MCF 10A (cell line): ENCODE measurements at regions not wholly inside any gene's neighbourhood (a gene's known extent, or its start where the extent isn't known, plus 50 kb on each side); places are given as distances from the start of the nearest gene placed in this dataset.

ENCODE experiments used
- BruUV-seq: library from RNA; stranded (reverse); fragments of 400-500 nt; replicated peaks from 2 replicates; lab custom pipeline; 2021; lab: Mats Ljungman, UMichigan
- CTCF ChIA-PET: fragments of 300-600 bp; sonication (Branson Sonifier 250); formaldehyde crosslinking; extraction: SDS; loops from one replicate; lab custom pipeline; 2021; ENCODE audit warnings: antibody characterized with exemption, inconsistent platforms; lab: Yijun Ruan, JAX
- POLR2A ChIA-PET: fragments of 300-600, 350-650 bp; sonication (Branson Sonifier 250); formaldehyde crosslinking; extraction: SDS; loops from one replicate; lab custom pipeline; 2020; ENCODE audit warnings: antibody characterized with exemption, inconsistent platforms; lab: Yijun Ruan, JAX
- DNase-seq: peaks from one replicate; pipeline ENCODE4 v3.0.0-alpha.2; 2018; ENCODE audit not compliant: unreplicated experiment
- H3K27ac Mint-ChIP-seq: one replicate; pipeline ENCODE4 v1.8.0; 2022; ENCODE audit warnings: mild to moderate bottlenecking, low read depth, mixed read lengths; ENCODE audit not compliant: unreplicated experiment
- H3K27me3 Mint-ChIP-seq: one replicate; pipeline ENCODE4 v1.8.0; 2022; ENCODE audit warnings: mixed read lengths; ENCODE audit not compliant: insufficient read depth, unreplicated experiment
- H3K36me3 Mint-ChIP-seq: one replicate; pipeline ENCODE4 v1.8.0; 2022; ENCODE audit warnings: mild to moderate bottlenecking, moderate library complexity, mixed read lengths; ENCODE audit not compliant: insufficient read depth, unreplicated experiment
- H3K4me1 Mint-ChIP-seq: one replicate; pipeline ENCODE4 v1.8.0; 2022; ENCODE audit warnings: mixed read lengths; ENCODE audit not compliant: insufficient read depth, unreplicated experiment
- H3K4me3 Mint-ChIP-seq: one replicate; pipeline ENCODE4 v1.8.0; 2022; ENCODE audit warnings: mild to moderate bottlenecking, moderate library complexity, mixed read lengths; ENCODE audit not compliant: unreplicated experiment
- H3K9me3 Mint-ChIP-seq: one replicate; pipeline ENCODE4 v1.8.0; 2022; ENCODE audit warnings: mixed read lengths; ENCODE audit not compliant: unreplicated experiment
- intact Hi-C: fragments of 100-400 bp; cut with micrococcal nuclease; formaldehyde crosslinking; loops from 2 replicates; pipeline ENCODE4 v1.14.1; 2022
- TF ChIP-seq, protein P1 (sequence below): fragments of 200-600 bp; IDR thresholded peaks from one replicate; pipeline ENCODE4 v1.8.0; 2022; ENCODE audit warnings: antibody characterized with exemption, mild to moderate bottlenecking; ENCODE audit not compliant: unreplicated experiment

DNA sequence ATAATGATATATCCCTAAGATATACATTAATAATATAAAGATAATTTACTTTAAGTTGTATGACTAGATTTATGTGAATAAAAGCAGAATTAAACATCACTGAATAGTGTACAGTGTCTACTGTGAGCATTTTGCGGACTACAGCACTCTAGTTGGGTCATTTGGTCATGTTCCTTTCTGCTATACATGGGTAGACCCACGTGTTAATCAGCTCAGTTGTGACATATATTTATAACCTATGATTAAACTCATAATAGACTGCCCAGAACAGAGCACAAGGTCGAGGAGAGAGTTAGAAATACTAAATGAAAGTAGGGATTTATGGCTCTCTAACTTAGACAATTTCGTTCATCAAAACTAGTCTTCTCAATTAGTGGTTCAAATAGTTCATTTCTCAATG lies 852.7 kb downstream of the EPHA7 start:
- no peak for DNase-seq
- Mint-ChIP-seq H3K4me1 (no peaks in the 10 kb centered on the region), H3K27ac (no peak overlapping the region), H3K4me3 (no peak overlapping the region), H3K9me3 (no peaks in the 10 kb centered on the region), H3K27me3 (peaks cover 42% of the 10 kb centered on the region), H3K36me3 (no peaks in the 10 kb centered on the region)
- TF ChIP-seq, protein P1, sequence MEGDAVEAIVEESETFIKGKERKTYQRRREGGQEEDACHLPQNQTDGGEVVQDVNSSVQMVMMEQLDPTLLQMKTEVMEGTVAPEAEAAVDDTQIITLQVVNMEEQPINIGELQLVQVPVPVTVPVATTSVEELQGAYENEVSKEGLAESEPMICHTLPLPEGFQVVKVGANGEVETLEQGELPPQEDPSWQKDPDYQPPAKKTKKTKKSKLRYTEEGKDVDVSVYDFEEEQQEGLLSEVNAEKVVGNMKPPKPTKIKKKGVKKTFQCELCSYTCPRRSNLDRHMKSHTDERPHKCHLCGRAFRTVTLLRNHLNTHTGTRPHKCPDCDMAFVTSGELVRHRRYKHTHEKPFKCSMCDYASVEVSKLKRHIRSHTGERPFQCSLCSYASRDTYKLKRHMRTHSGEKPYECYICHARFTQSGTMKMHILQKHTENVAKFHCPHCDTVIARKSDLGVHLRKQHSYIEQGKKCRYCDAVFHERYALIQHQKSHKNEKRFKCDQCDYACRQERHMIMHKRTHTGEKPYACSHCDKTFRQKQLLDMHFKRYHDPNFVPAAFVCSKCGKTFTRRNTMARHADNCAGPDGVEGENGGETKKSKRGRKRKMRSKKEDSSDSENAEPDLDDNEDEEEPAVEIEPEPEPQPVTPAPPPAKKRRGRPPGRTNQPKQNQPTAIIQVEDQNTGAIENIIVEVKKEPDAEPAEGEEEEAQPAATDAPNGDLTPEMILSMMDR = no peak
- POLR2A ChIA-PET = interaction anchor here (0.7 kb wide), 1 partner anchor 413 kb away, joined by 3 read pairs; no protein-coding TSS in a partner anchor
- no TSS peak for BruUV-seq
- CTCF ChIA-PET = interaction anchor here (1.3 kb wide), 1 partner anchor 12 kb away, joined by 3 read pairs; no protein-coding TSS in a partner anchor
- intact Hi-C loops = no loop called here

DNA sequence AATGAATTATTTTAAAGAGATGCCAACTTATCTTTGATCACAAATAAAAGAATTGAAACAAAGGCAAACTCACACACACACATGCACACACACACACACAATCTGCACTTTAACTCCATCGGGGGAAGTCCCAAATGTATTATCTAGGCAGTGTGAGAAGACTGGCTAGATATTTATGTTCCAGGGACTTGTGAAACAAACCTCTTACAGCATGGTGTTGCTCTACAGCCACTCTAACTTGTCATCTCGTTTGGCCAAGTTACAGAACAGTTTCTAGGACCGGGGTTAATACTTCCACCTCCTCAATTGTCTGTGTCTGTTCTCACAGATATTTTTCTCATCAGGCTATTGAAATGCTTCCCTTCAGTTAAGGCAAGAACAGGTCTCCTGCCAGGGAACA lies 855.0 kb downstream of the EPHA7 start:
- CTCF ChIA-PET = no interaction called here
- intact Hi-C loops = no loop called here
- no TSS peak for BruUV-seq
- Mint-ChIP-seq H3K36me3 (no peaks in the 10 kb centered on the region), H3K27me3 (peaks cover 42% of the 10 kb centered on the region), H3K9me3 (no peaks in the 10 kb centered on the region), H3K4me1 (no peaks in the 10 kb centered on the region), H3K4me3 (no peak overlapping the region), H3K27ac (no peak overlapping the region)
- no peak for DNase-seq
- POLR2A ChIA-PET = no interaction called here
- TF ChIP-seq, protein P1 = no peak

- H3K27ac Mint-ChIP-seq = no peak overlapping the region
- no peaks in the 10 kb centered on the region for H3K9me3 Mint-ChIP-seq
- TF ChIP-seq, protein P1 = no peak
- no peak overlapping the region for H3K4me3 Mint-ChIP-seq
- H3K36me3 Mint-ChIP-seq = no peaks in the 10 kb centered on the region
- no peak for DNase-seq
- POLR2A ChIA-PET = no interaction called here
- H3K4me1 Mint-ChIP-seq = no peaks in the 10 kb centered on the region
- peaks cover 24% of the 10 kb centered on the region for H3K27me3 Mint-ChIP-seq
- intact Hi-C loops = no loop called here
- no TSS peak for BruUV-seq
- CTCF ChIA-PET = interaction anchor here (0.6 kb wide), 1 partner anchor 480 kb away, joined by 6 read pairs; no protein-coding TSS in a partner anchor
Observed at GRCh38 chr6:92559611-92560010, 859.7 kb downstream of the EPHA7 start.

DNA sequence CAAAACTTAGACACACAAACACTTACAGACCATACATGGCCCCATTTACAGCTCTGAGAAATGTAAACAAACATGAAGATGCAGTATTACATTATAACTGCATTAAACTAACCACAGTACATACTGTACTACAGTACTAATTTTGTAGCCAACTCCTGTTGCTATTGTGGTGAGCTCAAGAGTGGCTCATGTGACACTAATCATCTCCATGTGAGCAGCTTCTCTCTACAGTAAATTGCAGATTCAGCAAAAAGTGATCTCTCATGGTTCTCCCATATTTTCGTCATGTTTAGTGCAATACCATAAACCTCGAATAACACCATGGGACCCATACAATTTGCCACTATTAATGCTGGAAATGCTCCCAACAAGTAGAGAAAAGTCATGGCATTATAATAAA lies 860.4 kb downstream of the EPHA7 start:
- BruUV-seq = no TSS peak
- intact Hi-C loops = no loop called here
- Mint-ChIP-seq H3K4me1 (no peaks in the 10 kb centered on the region), H3K4me3 (no peak overlapping the region), H3K27me3 (peaks cover 18% of the 10 kb centered on the region), H3K27ac (no peak overlapping the region), H3K36me3 (no peaks in the 10 kb centered on the region), H3K9me3 (no peaks in the 10 kb centered on the region)
- DNase-seq = no peak
- POLR2A ChIA-PET = interaction anchor here (0.6 to 0.8 kb wide), 2 partner anchors 9 to 16 kb away, joined by 3 read pairs; no protein-coding TSS in a partner anchor
- CTCF ChIA-PET = no interaction called here
- TF ChIP-seq, protein P1 = no peak
